Retinal pigment epithelial cell (primary cell): ENCODE measurements at regions not wholly inside any gene's neighbourhood (a gene's known extent, or its start where the extent isn't known, plus 50 kb on each side); places are given as distances from the start of the nearest gene placed in this dataset.
A peak's percentile ranks its signal among the peaks of the same experiment; 100 is the strongest.
"Not testable (repeated sequence)": the region's sequence is repeated elsewhere in the genome, so short reads cannot be mapped to it uniquely, and the experiment has no call there.

ENCODE experiments used
- DNase-seq: peaks from one replicate; pipeline ENCODE4 v3.0.0-alpha.2; 2010; ENCODE audit warnings: low read depth
- H3K4me3 ChIP-seq: 2 replicates; pipeline ENCODE4 v1.5.1; 2011; ENCODE audit warnings: mild to moderate bottlenecking, low read length, control low read depth, moderate library complexity
- CTCF ChIP-seq: conservative IDR thresholded peaks from 2 replicates; pipeline ENCODE4 v1.5.1; 2011; ENCODE audit warnings: low read depth, low read length, control low read depth, inconsistent platforms

GRCh38 chr15:84112025-84112424 is 123.5 kb upstream of the GOLGA6L4 start:
- no peak overlapping the region for H3K4me3 ChIP-seq
- no peak for DNase-seq
- TF ChIP-seq CTCF: no peak

DNA sequence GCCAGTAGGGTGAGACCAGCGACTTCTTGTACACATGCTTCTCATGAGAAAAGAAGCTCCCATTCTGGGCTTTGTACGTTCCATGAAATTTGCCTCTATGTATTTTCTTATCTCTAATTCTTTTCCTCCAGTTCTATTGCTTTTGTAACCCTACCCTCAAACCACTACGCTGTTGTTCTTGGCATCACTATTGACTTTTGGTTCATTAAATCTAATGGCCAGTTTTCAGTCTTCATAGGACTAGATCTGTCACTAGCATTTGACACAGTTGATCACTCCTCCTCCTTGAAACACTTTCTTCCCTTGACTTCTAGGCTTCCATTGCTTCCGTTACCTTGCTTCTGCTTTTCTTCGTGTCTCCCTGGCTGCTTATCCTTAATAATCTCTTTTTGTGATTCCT is 121.7 kb upstream of the GOLGA6L4 start:
- H3K4me3 ChIP-seq: no peak overlapping the region
- DNase-seq: no peak
- no peak for TF ChIP-seq CTCF

- H3K4me3 ChIP-seq: not testable (repeated sequence)
Measured at GRCh38 chr15:84114680-84115079, 120.9 kb upstream of the GOLGA6L4 start.

GRCh38 chr15:84119351-84119750 is 116.2 kb upstream of the GOLGA6L4 start:
- peak; percentile 24 for TF ChIP-seq CTCF
- not testable (repeated sequence) for DNase-seq, H3K4me3 ChIP-seq

More at GRCh38 chr15:84114680-84115079, 120.9 kb upstream of the GOLGA6L4 start:
- not testable (repeated sequence) for DNase-seq

GRCh38 chr15:84120903-84121302 is 114.7 kb upstream of the GOLGA6L4 start:
- DNase-seq, H3K4me3 ChIP-seq: not testable (repeated sequence)

- DNase-seq, H3K4me3 ChIP-seq: not testable (repeated sequence)
Measured at GRCh38 chr15:84128706-84129105, 106.9 kb upstream of the GOLGA6L4 start.

GRCh38 chr15:84130098-84130831 is 105.3 kb upstream of the GOLGA6L4 start:
- not testable (repeated sequence) for H3K4me3 ChIP-seq, DNase-seq

- H3K4me3 ChIP-seq, DNase-seq: not testable (repeated sequence)
Measured at GRCh38 chr15:84135931-84136456, 99.6 kb upstream of the GOLGA6L4 start.

GRCh38 chr15:84142888-84143337 is 92.7 kb upstream of the GOLGA6L4 start:
- H3K4me3 ChIP-seq: peak overlapping the region; percentile 20
- TF ChIP-seq CTCF: peak; percentile 81
- peak; percentile 16 for DNase-seq
